ENCODE measurements at regions not wholly inside any gene's neighbourhood (a gene's known extent, or its start where the extent isn't known, plus 50 kb on each side); places are given as distances from the start of the nearest gene placed in this dataset.

- no peak for TF ChIP-seq CTCF (IDR thresholded peaks at IDR 0.05)
- TF ChIP-seq POLR2A (IDR thresholded peaks at IDR 0.05), result no peak
- no peak for TF ChIP-seq POLR2AphosphoS5 (IDR thresholded peaks at IDR 0.05)
Observed at GRCh38 chr2:41785251-41786022, 262.4 kb upstream of the PKDCC start.

Measured in sigmoid colon (tissue), 4 donors.